ENCODE measurements at regions not wholly inside any gene's neighbourhood (a gene's known extent, or its start where the extent isn't known, plus 50 kb on each side); places are given as distances from the start of the nearest gene placed in this dataset.

GRCh38 chr5:84725946-84726570 lies 341.4 kb upstream of the EDIL3 start:
- DNase-seq (ENCODE audit: low spot score) = no peak
- Histone ChIP-seq H3K79me2 (no peaks in the 10 kb centered on the region), H4K20me1 (ENCODE audit: insufficient read depth, poor library complexity, severe bottlenecking) (no peaks in the 10 kb centered on the region)

GRCh38 chr5:84724683-84725082 lies 340.0 kb upstream of the EDIL3 start:
- Histone ChIP-seq H3K4me2 (no peak overlapping the region), H2AFZ (no peak overlapping the region), H4K20me1 (ENCODE audit: insufficient read depth, poor library complexity, severe bottlenecking) (no peaks in the 10 kb centered on the region), H3K27ac (no peak overlapping the region), H3K4me1 (ENCODE audit: insufficient read depth) (no peaks in the 10 kb centered on the region), H3K4me3 (no peak overlapping the region), H3K79me2 (no peaks in the 10 kb centered on the region), H3K9me3 (ENCODE audit: low read depth) (no peaks in the 10 kb centered on the region), H3K36me3 (replicated peaks; ENCODE audit: insufficient read depth, low read depth) (no peaks in the 10 kb centered on the region), H3K9me2 (replicated peaks; ENCODE audit: insufficient read depth) (no peaks in the 10 kb centered on the region), H3K27me3 (no peaks in the 10 kb centered on the region)
- DNase-seq (ENCODE audit: low spot score) = no peak
- WGBS (ENCODE audit: low lambda C conversion rate, missing lambda C conversion rate) = 87% methylated on average over 1 of the region's 1 CpG
- TF ChIP-seq EZH2phosphoT487 (IDR thresholded peaks at IDR 0.05; ENCODE audit: low read depth, severe bottlenecking, unreplicated experiment) = no peak
- no peak for TF ChIP-seq EZH2 (IDR thresholded peaks at IDR 0.05; ENCODE audit: borderline replicate concordance)
- TF ChIP-seq CTCF (IDR thresholded peaks at IDR 0.05; ENCODE audit: poor library complexity) = no peak

More at GRCh38 chr5:84725946-84726570, 341.4 kb upstream of the EDIL3 start:
- Histone ChIP-seq H3K4me3 (no peak overlapping the region), H3K4me2 (no peak overlapping the region), H3K27ac (no peak overlapping the region), H2AFZ (no peak overlapping the region), H3K9me3 (ENCODE audit: low read depth) (no peaks in the 10 kb centered on the region), H3K27me3 (no peaks in the 10 kb centered on the region), H3K9me2 (replicated peaks; ENCODE audit: insufficient read depth) (no peaks in the 10 kb centered on the region), H3K36me3 (replicated peaks; ENCODE audit: insufficient read depth, low read depth) (no peaks in the 10 kb centered on the region), H3K4me1 (ENCODE audit: insufficient read depth) (no peaks in the 10 kb centered on the region)
- 98% methylated on average over 2 of the region's 2 CpGs for WGBS (ENCODE audit: low lambda C conversion rate, missing lambda C conversion rate)
- TF ChIP-seq EZH2 (IDR thresholded peaks at IDR 0.05; ENCODE audit: borderline replicate concordance) = no peak

GRCh38 chr5:84724181-84724580 lies 339.5 kb upstream of the EDIL3 start:
- Histone ChIP-seq H3K9me2 (replicated peaks; ENCODE audit: insufficient read depth) (no peaks in the 10 kb centered on the region), H2AFZ (no peak overlapping the region), H3K4me2 (no peak overlapping the region), H3K27ac (no peak overlapping the region), H3K4me3 (no peak overlapping the region), H3K9me3 (ENCODE audit: low read depth) (no peaks in the 10 kb centered on the region), H4K20me1 (ENCODE audit: insufficient read depth, poor library complexity, severe bottlenecking) (no peaks in the 10 kb centered on the region), H3K27me3 (no peaks in the 10 kb centered on the region), H3K79me2 (no peaks in the 10 kb centered on the region), H3K4me1 (ENCODE audit: insufficient read depth) (no peaks in the 10 kb centered on the region), H3K36me3 (replicated peaks; ENCODE audit: insufficient read depth, low read depth) (no peaks in the 10 kb centered on the region)
- WGBS (ENCODE audit: low lambda C conversion rate, missing lambda C conversion rate) = 86% methylated on average over 3 of the region's 3 CpGs
- DNase-seq (ENCODE audit: low spot score) = no peak
- TF ChIP-seq CTCF (IDR thresholded peaks at IDR 0.05; ENCODE audit: poor library complexity) = no peak
- no peak for TF ChIP-seq EZH2phosphoT487 (IDR thresholded peaks at IDR 0.05; ENCODE audit: low read depth, severe bottlenecking, unreplicated experiment)
- no peak for TF ChIP-seq EZH2 (IDR thresholded peaks at IDR 0.05; ENCODE audit: borderline replicate concordance)

- 90% methylated on average over 3 of the region's 3 CpGs for WGBS (ENCODE audit: low lambda C conversion rate, missing lambda C conversion rate)
- Histone ChIP-seq H2AFZ (no peak overlapping the region), H3K9me3 (ENCODE audit: low read depth) (no peaks in the 10 kb centered on the region), H3K27me3 (no peaks in the 10 kb centered on the region), H3K36me3 (replicated peaks; ENCODE audit: insufficient read depth, low read depth) (no peaks in the 10 kb centered on the region), H4K20me1 (ENCODE audit: insufficient read depth, poor library complexity, severe bottlenecking) (no peaks in the 10 kb centered on the region), H3K27ac (no peak overlapping the region), H3K4me2 (no peak overlapping the region), H3K4me3 (no peak overlapping the region), H3K79me2 (no peaks in the 10 kb centered on the region), H3K9me2 (replicated peaks; ENCODE audit: insufficient read depth) (no peaks in the 10 kb centered on the region), H3K4me1 (ENCODE audit: insufficient read depth) (no peaks in the 10 kb centered on the region)
- no peak for DNase-seq (ENCODE audit: low spot score)
- TF ChIP-seq CTCF (IDR thresholded peaks at IDR 0.05; ENCODE audit: poor library complexity) (no peak), EZH2 (IDR thresholded peaks at IDR 0.05; ENCODE audit: borderline replicate concordance) (no peak), EZH2phosphoT487 (IDR thresholded peaks at IDR 0.05; ENCODE audit: low read depth, severe bottlenecking, unreplicated experiment) (no peak)
Measured at GRCh38 chr5:84718377-84718776, 333.7 kb upstream of the EDIL3 start.

Data from hepatocyte (in vitro differentiated cells).